Keratinocyte (primary cell): ENCODE measurements at regions not wholly inside any gene's neighbourhood (a gene's known extent, or its start where the extent isn't known, plus 50 kb on each side); places are given as distances from the start of the nearest gene placed in this dataset.

Source experiments
- EZH2 ChIP-seq: IDR thresholded peaks from one replicate; pipeline ENCODE4 v1.6.1; 2012; ENCODE audit warnings: inconsistent platforms, mild to moderate bottlenecking, low read length, moderate library complexity
- TF ChIP-seq, protein P1 (sequence below), 3 experiments: IDR thresholded peaks in 1 of 3; conservative IDR thresholded peaks in 1 of 3; optimal IDR thresholded peaks in 1 of 3; 2 replicates in 2 of 3; 3 replicates in 1 of 3; pipeline versions ENCODE3 to v1.5.1; 2011; ENCODE audit warnings: low read length in 3 of 3, mild to moderate bottlenecking in 3 of 3, moderate library complexity in 2 of 3, control low read depth in 1 of 3, inconsistent platforms in 1 of 3; ENCODE audit not compliant: insufficient read depth in 2 of 3; ENCODE audit errors: extremely low read depth in 1 of 3

DNA sequence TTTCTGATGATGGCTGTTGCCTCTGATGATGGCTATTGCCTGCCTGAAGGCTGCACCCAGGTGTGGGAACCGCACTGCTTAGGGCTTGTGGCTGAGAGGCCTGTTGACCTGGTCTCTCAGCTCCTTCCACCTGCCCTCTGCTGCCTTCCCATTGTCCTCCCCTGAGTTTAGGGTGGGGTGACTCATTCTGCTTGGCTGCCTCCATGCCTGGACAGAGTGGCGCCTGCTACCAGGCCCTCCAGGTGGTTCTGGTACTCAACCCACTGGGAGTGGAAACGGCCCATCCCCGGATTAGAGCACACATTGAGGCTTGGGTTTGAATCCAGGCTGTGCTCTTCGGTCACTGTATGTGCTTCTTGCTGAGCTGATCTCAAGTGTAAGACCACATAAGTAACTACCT, 120.6 kb downstream of the SEM1 start:
- TF ChIP-seq, protein P1, sequence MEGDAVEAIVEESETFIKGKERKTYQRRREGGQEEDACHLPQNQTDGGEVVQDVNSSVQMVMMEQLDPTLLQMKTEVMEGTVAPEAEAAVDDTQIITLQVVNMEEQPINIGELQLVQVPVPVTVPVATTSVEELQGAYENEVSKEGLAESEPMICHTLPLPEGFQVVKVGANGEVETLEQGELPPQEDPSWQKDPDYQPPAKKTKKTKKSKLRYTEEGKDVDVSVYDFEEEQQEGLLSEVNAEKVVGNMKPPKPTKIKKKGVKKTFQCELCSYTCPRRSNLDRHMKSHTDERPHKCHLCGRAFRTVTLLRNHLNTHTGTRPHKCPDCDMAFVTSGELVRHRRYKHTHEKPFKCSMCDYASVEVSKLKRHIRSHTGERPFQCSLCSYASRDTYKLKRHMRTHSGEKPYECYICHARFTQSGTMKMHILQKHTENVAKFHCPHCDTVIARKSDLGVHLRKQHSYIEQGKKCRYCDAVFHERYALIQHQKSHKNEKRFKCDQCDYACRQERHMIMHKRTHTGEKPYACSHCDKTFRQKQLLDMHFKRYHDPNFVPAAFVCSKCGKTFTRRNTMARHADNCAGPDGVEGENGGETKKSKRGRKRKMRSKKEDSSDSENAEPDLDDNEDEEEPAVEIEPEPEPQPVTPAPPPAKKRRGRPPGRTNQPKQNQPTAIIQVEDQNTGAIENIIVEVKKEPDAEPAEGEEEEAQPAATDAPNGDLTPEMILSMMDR (optimal IDR thresholded peaks at IDR 0.05 in 1 of 3, IDR thresholded peaks at IDR 0.05 in 1 of 3, conservative IDR thresholded peaks at IDR 0.05 in 1 of 3; ENCODE audit: extremely low read depth in 1 of 3, insufficient read depth in 2 of 3, low read length in 3 of 3), result no peak
- TF ChIP-seq EZH2, result no peak
